ENCODE measurements at regions not wholly inside any gene's neighbourhood (a gene's known extent, or its start where the extent isn't known, plus 50 kb on each side); places are given as distances from the start of the nearest gene placed in this dataset.

- 97% methylated on average over 3 of the region's 3 CpGs for WGBS
- no peak for TF ChIP-seq POLR2AphosphoS5 (IDR thresholded peaks at IDR 0.05)
- TF ChIP-seq EP300 (IDR thresholded peaks at IDR 0.05), result no peak
- no peak for TF ChIP-seq POLR2A (IDR thresholded peaks at IDR 0.05; ENCODE audit: low read depth)
- TF ChIP-seq CTCF (IDR thresholded peaks at IDR 0.05), result no peak
- Histone ChIP-seq H3K27ac (replicated peaks in 1 of 4) (no peak overlapping the region), H3K27me3 (no peaks in the 10 kb centered on the region), H3K9me3 (peaks cover 0 to 10% (median 3%) of the 10 kb centered on the region in 4 donors), H3K4me1 (peaks cover 16 to 37% (median 31%) of the 10 kb centered on the region in 4 donors), H3K4me3 (no peak overlapping the region), H3K36me3 (no peaks in the 10 kb centered on the region)
- intact Hi-C loops (cut with DNase I), result no loop called here
- no peak for DNase-seq (ENCODE audit: extremely low spot score)
Measured at GRCh38 chr3:72423643-72424042, 424.6 kb downstream of the SHQ1 start.

GRCh38 chr3:72421786-72422185, 426.5 kb downstream of the SHQ1 start:
- Histone ChIP-seq H3K36me3 (no peaks in the 10 kb centered on the region), H3K4me1 (peaks cover 10 to 20% (median 15%) of the 10 kb centered on the region in 4 donors), H3K27ac (replicated peaks in 1 of 4) (no peak overlapping the region), H3K27me3 (no peaks in the 10 kb centered on the region), H3K9me3 (peaks cover 0 to 10% (median 3%) of the 10 kb centered on the region in 4 donors), H3K4me3 (no peak overlapping the region)
- no peak for DNase-seq (ENCODE audit: extremely low spot score)
- intact Hi-C loops (cut with DNase I), result no loop called here
- TF ChIP-seq EP300 (IDR thresholded peaks at IDR 0.05) (no peak), POLR2A (IDR thresholded peaks at IDR 0.05; ENCODE audit: low read depth) (no peak), POLR2AphosphoS5 (IDR thresholded peaks at IDR 0.05) (no peak), CTCF (IDR thresholded peaks at IDR 0.05) (no peak)
- WGBS, result 98% methylated on average over 2 of the region's 2 CpGs

GRCh38 chr3:72421126-72421525, 427.1 kb downstream of the SHQ1 start:
- Histone ChIP-seq H3K4me1 (peaks cover 5 to 14% (median 10%) of the 10 kb centered on the region in 4 donors), H3K27ac (replicated peaks in 1 of 4) (no peak overlapping the region), H3K36me3 (no peaks in the 10 kb centered on the region), H3K27me3 (no peaks in the 10 kb centered on the region), H3K9me3 (peaks cover 0 to 10% (median 3%) of the 10 kb centered on the region in 4 donors), H3K4me3 (no peak overlapping the region)
- intact Hi-C loops (cut with DNase I), result no loop called here
- no peak for TF ChIP-seq EP300 (IDR thresholded peaks at IDR 0.05)
- TF ChIP-seq POLR2A (IDR thresholded peaks at IDR 0.05; ENCODE audit: low read depth), result no peak
- TF ChIP-seq CTCF (IDR thresholded peaks at IDR 0.05), result no peak
- no peak for TF ChIP-seq POLR2AphosphoS5 (IDR thresholded peaks at IDR 0.05)
- 94% methylated on average over 3 of the region's 3 CpGs for WGBS
- no peak for DNase-seq (ENCODE audit: extremely low spot score)

- H3K9me3 ChIP-seq, result peaks cover 0 to 10% (median 3%) of the 10 kb centered on the region in 4 donors
- H3K36me3 ChIP-seq, result no peaks in the 10 kb centered on the region
- no peak for TF ChIP-seq POLR2A (IDR thresholded peaks at IDR 0.05; ENCODE audit: low read depth)
- TF ChIP-seq POLR2AphosphoS5 (IDR thresholded peaks at IDR 0.05), result no peak
- no peak for TF ChIP-seq EP300 (IDR thresholded peaks at IDR 0.05)
- intact Hi-C loops (cut with DNase I), result no loop called here
- peaks cover 0 to 9% (median under 1%) of the 10 kb centered on the region in 4 donors for H3K4me1 ChIP-seq
- H3K4me3 ChIP-seq, result no peak overlapping the region
- no peaks in the 10 kb centered on the region for H3K27me3 ChIP-seq
- DNase-seq (ENCODE audit: extremely low spot score), result no peak
- WGBS, result 88% methylated on average over 8 of the region's 8 CpGs
- H3K27ac ChIP-seq (replicated peaks in 1 of 4), result no peak overlapping the region
Measured at GRCh38 chr3:72418856-72419255, 429.4 kb downstream of the SHQ1 start.

- peaks cover 0 to 9% (median 2%) of the 10 kb centered on the region in 4 donors for H3K4me1 ChIP-seq
- H3K27ac ChIP-seq (replicated peaks in 1 of 4), result no peak overlapping the region
- H3K36me3 ChIP-seq, result no peaks in the 10 kb centered on the region
- H3K9me3 ChIP-seq, result peaks cover 0 to 10% (median 3%) of the 10 kb centered on the region in 4 donors
- no peak for DNase-seq (ENCODE audit: extremely low spot score)
- intact Hi-C loops (cut with DNase I), result no loop called here
- no peak for TF ChIP-seq POLR2AphosphoS5 (IDR thresholded peaks at IDR 0.05)
- TF ChIP-seq EP300 (IDR thresholded peaks at IDR 0.05), result no peak
- no peak for TF ChIP-seq CTCF (IDR thresholded peaks at IDR 0.05)
- TF ChIP-seq POLR2A (IDR thresholded peaks at IDR 0.05; ENCODE audit: low read depth), result no peak
- H3K27me3 ChIP-seq, result no peaks in the 10 kb centered on the region
- H3K4me3 ChIP-seq, result no peak overlapping the region
Measured at GRCh38 chr3:72418244-72418643, 430.0 kb downstream of the SHQ1 start.

All from esophagus muscularis mucosa (tissue), 4 donors.